ENCODE measurements at regions not wholly inside any gene's neighbourhood (a gene's known extent, or its start where the extent isn't known, plus 50 kb on each side); places are given as distances from the start of the nearest gene placed in this dataset.

DNA sequence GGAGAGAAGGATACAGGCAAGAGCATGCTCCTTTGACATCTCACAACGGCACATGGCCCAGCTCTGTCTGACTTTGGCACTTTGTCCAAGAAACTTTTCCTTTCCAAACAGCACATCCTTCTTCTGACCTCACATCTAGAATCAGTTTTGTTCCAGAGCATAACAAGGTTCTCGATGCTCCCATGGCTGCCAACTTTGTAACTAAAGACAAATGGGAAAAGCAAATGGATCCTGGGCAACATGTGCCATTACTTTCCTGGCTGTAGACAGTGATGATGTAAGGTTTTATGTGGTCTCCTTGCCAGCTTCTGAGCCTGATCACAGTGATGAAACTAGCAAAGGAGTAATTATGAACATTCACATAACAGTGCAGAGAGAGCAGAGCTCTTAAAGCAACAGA is 171.8 kb upstream of the C1orf87 start:
- TF ChIP-seq CHD1 (IDR thresholded peaks at IDR 0.05; ENCODE audit: low read depth, low read length) (no peak), TAF1 (IDR thresholded peaks at IDR 0.05; ENCODE audit: low read depth, low read length) (no peak), SRF (IDR thresholded peaks at IDR 0.05; ENCODE audit: low read depth, low read length) (no peak), SUZ12 (IDR thresholded peaks at IDR 0.05; ENCODE audit: low read length) (no peak), EP300 (IDR thresholded peaks at IDR 0.05; ENCODE audit: borderline replicate concordance in 1 of 2, low read depth in 2 of 2, low read length in 2 of 2) (no peak), JUN (IDR thresholded peaks at IDR 0.05; ENCODE audit: low read depth, low read length) (no peak), PHF8 (conservative IDR thresholded peaks at IDR 0.05; ENCODE audit: low read depth, low read length) (no peak), RBBP5 (IDR thresholded peaks at IDR 0.05; ENCODE audit: borderline replicate concordance, low read depth, low read length) (no peak), POLR2AphosphoS5 (IDR thresholded peaks at IDR 0.05; ENCODE audit: low read depth, low read length) (no peak), TEAD4 (IDR thresholded peaks at IDR 0.05; ENCODE audit: low read depth, low read length) (no peak), POLR2A (IDR thresholded peaks at IDR 0.05; ENCODE audit: control extremely low read depth in 1 of 2, low read depth in 2 of 2, low read length in 2 of 2) (no peak)
- TF ChIP-seq, protein P1, sequence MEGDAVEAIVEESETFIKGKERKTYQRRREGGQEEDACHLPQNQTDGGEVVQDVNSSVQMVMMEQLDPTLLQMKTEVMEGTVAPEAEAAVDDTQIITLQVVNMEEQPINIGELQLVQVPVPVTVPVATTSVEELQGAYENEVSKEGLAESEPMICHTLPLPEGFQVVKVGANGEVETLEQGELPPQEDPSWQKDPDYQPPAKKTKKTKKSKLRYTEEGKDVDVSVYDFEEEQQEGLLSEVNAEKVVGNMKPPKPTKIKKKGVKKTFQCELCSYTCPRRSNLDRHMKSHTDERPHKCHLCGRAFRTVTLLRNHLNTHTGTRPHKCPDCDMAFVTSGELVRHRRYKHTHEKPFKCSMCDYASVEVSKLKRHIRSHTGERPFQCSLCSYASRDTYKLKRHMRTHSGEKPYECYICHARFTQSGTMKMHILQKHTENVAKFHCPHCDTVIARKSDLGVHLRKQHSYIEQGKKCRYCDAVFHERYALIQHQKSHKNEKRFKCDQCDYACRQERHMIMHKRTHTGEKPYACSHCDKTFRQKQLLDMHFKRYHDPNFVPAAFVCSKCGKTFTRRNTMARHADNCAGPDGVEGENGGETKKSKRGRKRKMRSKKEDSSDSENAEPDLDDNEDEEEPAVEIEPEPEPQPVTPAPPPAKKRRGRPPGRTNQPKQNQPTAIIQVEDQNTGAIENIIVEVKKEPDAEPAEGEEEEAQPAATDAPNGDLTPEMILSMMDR (IDR thresholded peaks at IDR 0.05; ENCODE audit: control extremely low read depth in 1 of 3, insufficient read depth in 1 of 3, low read depth in 1 of 3, low read length in 3 of 3), result no peak
